ENCODE measurements at regions not wholly inside any gene's neighbourhood (a gene's known extent, or its start where the extent isn't known, plus 50 kb on each side); places are given as distances from the start of the nearest gene placed in this dataset.

DNA sequence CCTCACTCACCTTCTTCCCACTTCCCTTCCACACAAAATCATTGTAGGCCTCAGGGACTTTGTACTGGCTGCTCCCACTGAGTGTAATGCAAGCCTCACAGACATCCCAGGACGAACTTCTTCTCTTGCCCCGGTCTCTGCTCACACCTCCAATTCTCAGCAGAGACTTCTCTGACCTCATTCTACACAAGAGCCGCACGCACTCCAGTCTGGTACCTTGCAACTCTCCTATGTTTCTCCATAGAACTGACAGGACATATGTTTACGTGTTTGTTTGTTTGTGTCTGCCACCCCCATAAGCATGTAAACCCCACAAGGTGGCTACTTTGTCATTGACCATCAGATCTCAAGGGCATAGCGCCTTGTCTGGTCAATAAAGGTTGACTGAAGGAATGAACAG lies 350.8 kb downstream of the AJAP1 start:
- intact Hi-C loops (cut with DNase I; ENCODE audit: low total_unique reads) = no loop called here
- 70 to 77% (median 72%) methylated on average over 6 of the region's 6 CpGs for WGBS, 5 donors
- Histone ChIP-seq H3K36me3 (no peaks in the 10 kb centered on the region), H3K27ac (no peak overlapping the region), H3K4me1 (no peaks in the 10 kb centered on the region), H3K4me3 (no peak overlapping the region), H3K9me3 (peaks cover 0 to 13% (median 5%) of the 10 kb centered on the region in 4 donors), H3K27me3 (peaks cover 0 to 10% (median 4%) of the 10 kb centered on the region in 3 donors)
- DNase-seq = no peak
- no peak for TF ChIP-seq EP300 (IDR thresholded peaks at IDR 0.05)
- TF ChIP-seq CTCF (IDR thresholded peaks at IDR 0.05) = no peak
- no peak for TF ChIP-seq POLR2AphosphoS5 (IDR thresholded peaks at IDR 0.05)
- no peak for TF ChIP-seq POLR2A (IDR thresholded peaks at IDR 0.05)

- peaks cover 0 to 9% (median 0%) of the 10 kb centered on the region in 3 donors for H3K27me3 ChIP-seq
- peaks cover 0 to 16% (median 5%) of the 10 kb centered on the region in 4 donors for H3K9me3 ChIP-seq
- intact Hi-C loops (cut with DNase I; ENCODE audit: low total_unique reads) = no loop called here
- H3K27ac ChIP-seq = no peak overlapping the region
- H3K4me1 ChIP-seq = no peaks in the 10 kb centered on the region
- H3K4me3 ChIP-seq = no peak overlapping the region
- no peaks in the 10 kb centered on the region for H3K36me3 ChIP-seq
- DNase-seq = no peak
- TF ChIP-seq POLR2A (IDR thresholded peaks at IDR 0.05) (no peak), POLR2AphosphoS5 (IDR thresholded peaks at IDR 0.05) (no peak), EP300 (IDR thresholded peaks at IDR 0.05) (no peak), CTCF (IDR thresholded peaks at IDR 0.05) (no peak)
- WGBS, 5 donors = 78 to 90% (median 82%) methylated on average over 2 of the region's 2 CpGs
Measured at GRCh38 chr1:5002676-5003075, 348.3 kb downstream of the AJAP1 start.

DNA sequence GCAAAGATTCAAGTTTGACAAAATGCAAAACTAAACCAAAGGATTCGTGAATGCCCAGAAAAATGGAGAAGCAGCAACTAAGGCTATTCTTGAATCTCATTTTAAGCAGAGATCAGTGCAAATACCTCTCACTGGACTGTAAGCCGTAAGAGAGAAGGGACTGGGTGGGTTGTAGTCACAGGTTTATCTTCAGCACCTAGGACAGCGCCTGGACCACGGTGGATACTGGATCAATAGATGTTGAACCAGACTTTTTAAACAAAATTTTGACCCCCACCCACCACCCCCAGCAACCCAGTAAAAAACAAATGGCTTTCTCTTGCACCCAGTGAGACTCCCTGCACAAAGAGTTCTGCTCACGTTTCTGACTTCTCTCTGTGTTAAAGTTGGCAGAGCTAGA lies 347.1 kb downstream of the AJAP1 start:
- 33 to 47% (median 42%) methylated on average over 5 of the region's 5 CpGs for WGBS, 5 donors
- Histone ChIP-seq H3K27ac (no peak overlapping the region), H3K4me1 (no peaks in the 10 kb centered on the region), H3K9me3 (peaks cover 0 to 16% (median 5%) of the 10 kb centered on the region in 4 donors), H3K36me3 (no peaks in the 10 kb centered on the region), H3K27me3 (peaks cover 0 to 9% (median 0%) of the 10 kb centered on the region in 3 donors), H3K4me3 (no peak overlapping the region)
- TF ChIP-seq POLR2AphosphoS5 (IDR thresholded peaks at IDR 0.05) (no peak), EP300 (IDR thresholded peaks at IDR 0.05) (no peak), CTCF (IDR thresholded peaks at IDR 0.05) (no peak), POLR2A (IDR thresholded peaks at IDR 0.05) (no peak)
- intact Hi-C loops (cut with DNase I; ENCODE audit: low total_unique reads) = no loop called here
- no peak for DNase-seq

GRCh38 chr1:4986306-4986705 lies 331.9 kb downstream of the AJAP1 start:
- Histone ChIP-seq H3K36me3 (no peaks in the 10 kb centered on the region), H3K27ac (no peak overlapping the region), H3K4me3 (no peak overlapping the region), H3K4me1 (no peaks in the 10 kb centered on the region), H3K27me3 (peaks cover 0 to 13% (median 0%) of the 10 kb centered on the region in 3 donors), H3K9me3 (peaks cover 0 to 17% (median 5%) of the 10 kb centered on the region in 4 donors)
- TF ChIP-seq POLR2AphosphoS5 (IDR thresholded peaks at IDR 0.05) (no peak), EP300 (IDR thresholded peaks at IDR 0.05) (no peak)
- 38 to 41% (median 39%) methylated on average over 5 of the region's 5 CpGs for WGBS, 5 donors
- intact Hi-C loops (cut with DNase I; ENCODE audit: low total_unique reads) = no loop called here
- no peak for DNase-seq

DNA sequence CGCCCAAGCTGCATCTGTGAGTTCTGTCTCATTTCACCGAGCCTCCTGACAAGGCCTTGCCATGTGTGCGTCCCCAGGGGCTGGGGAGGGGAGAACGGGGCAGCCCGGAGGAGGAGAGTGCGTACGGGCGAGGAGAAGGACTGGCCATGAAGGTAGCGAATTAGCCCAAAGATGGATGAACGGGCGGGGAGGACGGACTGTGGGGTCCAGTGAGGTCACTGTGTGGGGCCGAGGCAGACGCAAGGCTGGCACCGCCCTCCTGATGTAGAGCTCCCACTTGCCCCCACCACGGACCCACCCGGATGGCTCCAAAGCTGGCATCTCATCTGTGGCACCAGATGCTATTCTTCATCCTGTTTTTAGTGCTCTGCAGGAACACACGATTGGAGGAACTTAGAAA lies 330.4 kb downstream of the AJAP1 start:
- Histone ChIP-seq H3K9me3 (peaks cover 0 to 17% (median 5%) of the 10 kb centered on the region in 4 donors), H3K36me3 (no peaks in the 10 kb centered on the region), H3K27me3 (peaks cover 0 to 16% (median 0%) of the 10 kb centered on the region in 3 donors), H3K4me3 (no peak overlapping the region), H3K4me1 (no peaks in the 10 kb centered on the region), H3K27ac (no peak overlapping the region)
- TF ChIP-seq POLR2AphosphoS5 (IDR thresholded peaks at IDR 0.05) = no peak
- no peak for TF ChIP-seq CTCF (IDR thresholded peaks at IDR 0.05)
- DNase-seq = no peak
- 82 to 87% (median 84%) methylated on average over 18 of the region's 18 CpGs for WGBS, 5 donors
- intact Hi-C loops (cut with DNase I; ENCODE audit: low total_unique reads) = no loop called here
